ENCODE measurements at regions not wholly inside any gene's neighbourhood (a gene's known extent, or its start where the extent isn't known, plus 50 kb on each side); places are given as distances from the start of the nearest gene placed in this dataset.

- ChIA-PET POLR2A (no interaction called here), CTCF (interaction anchor here (1.1 kb wide), 1 partner anchor 26 kb away, joined by 4 read pairs; no protein-coding TSS in a partner anchor)
These were observed 59.2 kb upstream of the IGFBP2 start for GRCh38 chr2:216574046-216574445.

GRCh38 chr2:216574586-216574985, 58.6 kb upstream of the IGFBP2 start:
- POLR2A ChIA-PET = no interaction called here
- CTCF ChIA-PET = interaction anchor here (1.1 kb wide), 1 partner anchor 25 kb away, joined by 4 read pairs; no protein-coding TSS in a partner anchor

- ChIA-PET POLR2A (no interaction called here), CTCF (no interaction called here)
These were observed 57.8 kb upstream of the IGFBP2 start for GRCh38 chr2:216575465-216575864.

GRCh38 chr2:216576616-216577015, 56.6 kb upstream of the IGFBP2 start:
- CTCF ChIA-PET = no interaction called here
- POLR2A ChIA-PET = no interaction called here

GRCh38 chr2:216578325-216578724, 54.9 kb upstream of the IGFBP2 start:
- ChIA-PET CTCF (no interaction called here), POLR2A (no interaction called here)

- POLR2A ChIA-PET = no interaction called here
- CTCF ChIA-PET = no interaction called here
These were observed 50.1 kb upstream of the IGFBP2 start for GRCh38 chr2:216583147-216583546.
